HepG2 (cell line): ENCODE measurements at regions not wholly inside any gene's neighbourhood (a gene's known extent, or its start where the extent isn't known, plus 50 kb on each side); places are given as distances from the start of the nearest gene placed in this dataset.

ENCODE experiments used
- ATF2 ChIP-seq: sonication (generic); formaldehyde crosslinking; IDR thresholded peaks from 2 replicates; pipeline ENCODE4 v1.4.0; 2020; ENCODE audit warnings: missing genetic modification reagents
- CC2D1A ChIP-seq: sonication (generic); formaldehyde crosslinking; IDR thresholded peaks from 2 replicates; pipeline ENCODE4 v1.8.1; 2023; ENCODE audit warnings: mild to moderate bottlenecking, missing genetic modification reagents
- EZH2 ChIP-seq: conservative IDR thresholded peaks from 2 replicates; pipeline ENCODE4 v1.6.1; 2012; ENCODE audit warnings: mild to moderate bottlenecking, low read depth, low read length, moderate library complexity
- FIP1L1 ChIP-seq: fragments of 200-400 bp; formaldehyde crosslinking; IDR thresholded peaks from 2 replicates; pipeline ENCODE4 v1.6.1; 2018; ENCODE audit warnings: low read depth, mild to moderate bottlenecking, low read length, moderate library complexity, borderline replicate concordance; ENCODE audit not compliant: insufficient read depth
- IRF2 ChIP-seq: IDR thresholded peaks from 2 replicates; pipeline ENCODE4 v1.6.1; 2018; ENCODE audit warnings: missing genetic modification reagents, missing compliant biosample characterization
- MTF2 ChIP-seq: sonication (generic); formaldehyde crosslinking; IDR thresholded peaks from 2 replicates; pipeline ENCODE4 v1.5.0; 2020; ENCODE audit warnings: missing genetic modification reagents, borderline replicate concordance
- MYNN ChIP-seq: sonication (generic); formaldehyde crosslinking; IDR thresholded peaks from 2 replicates; pipeline ENCODE4 v1.4.0; 2020; ENCODE audit warnings: mild to moderate bottlenecking, low read depth, missing genetic modification reagents
- ZNF530 ChIP-seq: sonication (generic); formaldehyde crosslinking; IDR thresholded peaks from 2 replicates; pipeline ENCODE4 v1.5.0; 2020; ENCODE audit warnings: low read depth, mild to moderate bottlenecking, missing genetic modification reagents
- TF ChIP-seq, protein P1 (sequence below): sonication (generic); formaldehyde crosslinking; IDR thresholded peaks from 2 replicates; pipeline ENCODE4 v1.5.0; 2020; ENCODE audit warnings: mild to moderate bottlenecking, missing genetic modification reagents, moderate library complexity
- TF ChIP-seq, protein P2 (sequence below): IDR thresholded peaks from 2 replicates; pipeline ENCODE4 v1.6.1; 2016; ENCODE audit warnings: low read depth

- TF ChIP-seq ZNF530 (CRISPR knock-in tag) (no peak), EZH2 (no peak), IRF2 (CRISPR knock-in tag) (no peak), FIP1L1 (no peak), ATF2 (CRISPR knock-in tag) (no peak), MYNN (CRISPR knock-in tag) (no peak), MTF2 (CRISPR knock-in tag) (no peak), CC2D1A (no peak)
- TF ChIP-seq, protein P1, sequence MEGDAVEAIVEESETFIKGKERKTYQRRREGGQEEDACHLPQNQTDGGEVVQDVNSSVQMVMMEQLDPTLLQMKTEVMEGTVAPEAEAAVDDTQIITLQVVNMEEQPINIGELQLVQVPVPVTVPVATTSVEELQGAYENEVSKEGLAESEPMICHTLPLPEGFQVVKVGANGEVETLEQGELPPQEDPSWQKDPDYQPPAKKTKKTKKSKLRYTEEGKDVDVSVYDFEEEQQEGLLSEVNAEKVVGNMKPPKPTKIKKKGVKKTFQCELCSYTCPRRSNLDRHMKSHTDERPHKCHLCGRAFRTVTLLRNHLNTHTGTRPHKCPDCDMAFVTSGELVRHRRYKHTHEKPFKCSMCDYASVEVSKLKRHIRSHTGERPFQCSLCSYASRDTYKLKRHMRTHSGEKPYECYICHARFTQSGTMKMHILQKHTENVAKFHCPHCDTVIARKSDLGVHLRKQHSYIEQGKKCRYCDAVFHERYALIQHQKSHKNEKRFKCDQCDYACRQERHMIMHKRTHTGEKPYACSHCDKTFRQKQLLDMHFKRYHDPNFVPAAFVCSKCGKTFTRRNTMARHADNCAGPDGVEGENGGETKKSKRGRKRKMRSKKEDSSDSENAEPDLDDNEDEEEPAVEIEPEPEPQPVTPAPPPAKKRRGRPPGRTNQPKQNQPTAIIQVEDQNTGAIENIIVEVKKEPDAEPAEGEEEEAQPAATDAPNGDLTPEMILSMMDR (CRISPR knock-in tag) = no peak
- TF ChIP-seq, protein P2, sequence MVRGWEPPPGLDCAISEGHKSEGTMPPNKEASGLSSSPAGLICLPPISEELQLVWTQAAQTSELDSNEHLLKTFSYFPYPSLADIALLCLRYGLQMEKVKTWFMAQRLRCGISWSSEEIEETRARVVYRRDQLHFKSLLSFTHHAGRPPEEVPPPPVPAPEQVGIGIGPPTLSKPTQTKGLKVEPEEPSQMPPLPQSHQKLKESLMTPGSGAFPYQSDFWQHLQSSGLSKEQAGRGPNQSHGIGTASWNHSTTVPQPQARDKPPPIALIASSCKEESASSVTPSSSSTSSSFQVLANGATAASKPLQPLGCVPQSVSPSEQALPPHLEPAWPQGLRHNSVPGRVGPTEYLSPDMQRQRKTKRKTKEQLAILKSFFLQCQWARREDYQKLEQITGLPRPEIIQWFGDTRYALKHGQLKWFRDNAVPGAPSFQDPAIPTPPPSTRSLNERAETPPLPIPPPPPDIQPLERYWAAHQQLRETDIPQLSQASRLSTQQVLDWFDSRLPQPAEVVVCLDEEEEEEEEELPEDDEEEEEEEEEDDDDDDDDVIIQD (CRISPR knock-in tag) = no peak
Observed at GRCh38 chr3:157794771-157795170, 291.6 kb upstream of the VEPH1 start.
